ENCODE measurements at regions not wholly inside any gene's neighbourhood (a gene's known extent, or its start where the extent isn't known, plus 50 kb on each side); places are given as distances from the start of the nearest gene placed in this dataset.

DNA sequence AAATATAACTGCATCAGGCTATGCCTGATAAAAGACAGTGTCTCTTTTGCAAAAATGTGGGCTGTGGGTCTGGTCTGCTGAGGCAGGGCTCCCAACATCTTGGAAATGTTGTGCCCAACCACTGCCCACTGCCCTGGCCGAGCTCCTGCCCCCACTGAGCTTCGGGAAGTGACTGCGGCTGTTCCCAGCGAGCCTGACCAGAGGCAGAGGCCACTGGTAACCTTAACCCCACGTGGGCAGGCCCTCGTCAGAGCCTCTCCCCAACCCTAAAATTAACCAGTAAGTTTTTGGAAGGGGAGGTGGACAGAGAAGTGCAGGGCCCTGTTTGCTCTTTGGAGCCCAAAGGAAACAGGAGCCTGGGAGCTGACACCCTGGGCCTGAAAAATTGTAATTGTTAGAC is 225.9 kb downstream of the MAFB start:
- H3K27ac ChIP-seq (ENCODE audit: low read depth, low read length), result no peak overlapping the region
- no peak overlapping the region for H3K4me3 ChIP-seq (ENCODE audit: insufficient read depth, low read length)
- H3K79me2 ChIP-seq (ENCODE audit: insufficient read depth, low read length), result no peaks in the 10 kb centered on the region
- no peak for DNase-seq (ENCODE audit: insufficient read length, low spot score, missing footprints)
- H2AFZ ChIP-seq (ENCODE audit: low read length), result peak overlapping the region; percentile 71
- no peaks in the 10 kb centered on the region for H3K9me3 ChIP-seq (ENCODE audit: low read depth, low read length)
- no peak overlapping the region for H3K4me2 ChIP-seq (ENCODE audit: insufficient read depth, low read length)
- no peaks in the 10 kb centered on the region for H3K27me3 ChIP-seq (ENCODE audit: insufficient read depth, low read length)
- H4K20me1 ChIP-seq (ENCODE audit: insufficient read depth, low read length), result no peaks in the 10 kb centered on the region
- TF ChIP-seq, protein P1, sequence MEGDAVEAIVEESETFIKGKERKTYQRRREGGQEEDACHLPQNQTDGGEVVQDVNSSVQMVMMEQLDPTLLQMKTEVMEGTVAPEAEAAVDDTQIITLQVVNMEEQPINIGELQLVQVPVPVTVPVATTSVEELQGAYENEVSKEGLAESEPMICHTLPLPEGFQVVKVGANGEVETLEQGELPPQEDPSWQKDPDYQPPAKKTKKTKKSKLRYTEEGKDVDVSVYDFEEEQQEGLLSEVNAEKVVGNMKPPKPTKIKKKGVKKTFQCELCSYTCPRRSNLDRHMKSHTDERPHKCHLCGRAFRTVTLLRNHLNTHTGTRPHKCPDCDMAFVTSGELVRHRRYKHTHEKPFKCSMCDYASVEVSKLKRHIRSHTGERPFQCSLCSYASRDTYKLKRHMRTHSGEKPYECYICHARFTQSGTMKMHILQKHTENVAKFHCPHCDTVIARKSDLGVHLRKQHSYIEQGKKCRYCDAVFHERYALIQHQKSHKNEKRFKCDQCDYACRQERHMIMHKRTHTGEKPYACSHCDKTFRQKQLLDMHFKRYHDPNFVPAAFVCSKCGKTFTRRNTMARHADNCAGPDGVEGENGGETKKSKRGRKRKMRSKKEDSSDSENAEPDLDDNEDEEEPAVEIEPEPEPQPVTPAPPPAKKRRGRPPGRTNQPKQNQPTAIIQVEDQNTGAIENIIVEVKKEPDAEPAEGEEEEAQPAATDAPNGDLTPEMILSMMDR (IDR thresholded peaks at IDR 0.05; ENCODE audit: extremely low read depth, low read depth, low read length), result no peak
- H3K4me1 ChIP-seq (ENCODE audit: insufficient read depth, low read length), result no peaks in the 10 kb centered on the region
- no peaks in the 10 kb centered on the region for H3K36me3 ChIP-seq (ENCODE audit: insufficient read depth, low read length)

DNA sequence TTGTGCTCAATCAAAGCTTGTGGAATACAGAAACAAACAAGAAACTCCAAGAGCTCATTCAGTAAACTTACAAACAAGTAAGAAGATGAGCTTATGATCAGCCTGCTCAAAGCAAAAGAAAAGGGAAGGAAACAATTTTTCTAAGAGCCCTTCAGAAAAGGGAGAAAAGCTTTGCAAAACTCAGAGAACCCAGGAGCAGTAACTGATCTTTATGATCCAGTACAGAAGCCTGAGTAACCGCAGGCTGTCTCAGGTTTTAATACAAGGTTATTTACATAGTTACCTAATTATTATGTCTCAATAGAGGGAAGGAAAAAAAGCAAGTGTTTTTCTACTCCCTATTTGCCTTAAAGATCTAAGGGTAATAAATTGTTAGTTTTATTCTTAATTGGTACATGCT is 226.5 kb downstream of the MAFB start:
- Histone ChIP-seq H3K36me3 (ENCODE audit: insufficient read depth, low read length) (no peaks in the 10 kb centered on the region), H3K27ac (ENCODE audit: low read depth, low read length) (no peak overlapping the region), H3K9me3 (ENCODE audit: low read depth, low read length) (no peaks in the 10 kb centered on the region), H3K4me1 (ENCODE audit: insufficient read depth, low read length) (no peaks in the 10 kb centered on the region), H4K20me1 (ENCODE audit: insufficient read depth, low read length) (no peaks in the 10 kb centered on the region), H3K4me3 (ENCODE audit: insufficient read depth, low read length) (no peak overlapping the region), H2AFZ (ENCODE audit: low read length) (no peak overlapping the region), H3K27me3 (ENCODE audit: insufficient read depth, low read length) (no peaks in the 10 kb centered on the region), H3K4me2 (ENCODE audit: insufficient read depth, low read length) (no peak overlapping the region), H3K79me2 (ENCODE audit: insufficient read depth, low read length) (no peaks in the 10 kb centered on the region)
- DNase-seq (ENCODE audit: insufficient read length, low spot score, missing footprints), result no peak
- TF ChIP-seq, protein P1 (IDR thresholded peaks at IDR 0.05; ENCODE audit: extremely low read depth, low read depth, low read length), result no peak

DNA sequence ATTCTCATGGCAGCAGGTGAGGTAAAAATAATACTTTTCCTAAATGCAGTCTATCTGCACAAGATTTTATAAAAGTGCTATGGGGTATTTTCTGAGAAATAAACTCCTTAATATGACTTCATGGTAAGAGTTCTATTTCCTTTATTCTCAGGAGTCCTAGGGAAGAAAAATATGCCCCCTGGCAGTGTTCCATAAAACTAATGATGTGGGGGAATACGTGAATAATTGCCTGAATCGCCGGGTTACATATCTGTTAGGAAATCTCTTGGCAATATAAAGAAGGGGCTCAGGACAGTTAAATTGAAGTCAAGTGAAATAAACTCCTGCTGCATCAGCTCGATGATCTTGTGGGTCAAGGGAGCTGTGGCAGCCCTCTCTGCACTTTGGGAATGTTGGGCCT is 229.7 kb downstream of the MAFB start:
- Histone ChIP-seq H3K36me3 (ENCODE audit: insufficient read depth, low read length) (no peaks in the 10 kb centered on the region), H3K79me2 (ENCODE audit: insufficient read depth, low read length) (no peaks in the 10 kb centered on the region), H3K27ac (ENCODE audit: low read depth, low read length) (no peak overlapping the region), H3K4me3 (ENCODE audit: insufficient read depth, low read length) (no peak overlapping the region), H3K4me1 (ENCODE audit: insufficient read depth, low read length) (no peaks in the 10 kb centered on the region), H3K9me3 (ENCODE audit: low read depth, low read length) (no peaks in the 10 kb centered on the region), H4K20me1 (ENCODE audit: insufficient read depth, low read length) (no peaks in the 10 kb centered on the region), H2AFZ (ENCODE audit: low read length) (no peak overlapping the region), H3K4me2 (ENCODE audit: insufficient read depth, low read length) (no peak overlapping the region), H3K27me3 (ENCODE audit: insufficient read depth, low read length) (no peaks in the 10 kb centered on the region)
- DNase-seq (ENCODE audit: insufficient read length, low spot score, missing footprints), result no peak
- TF ChIP-seq, protein P1 (IDR thresholded peaks at IDR 0.05; ENCODE audit: extremely low read depth, low read depth, low read length), result no peak

DNA sequence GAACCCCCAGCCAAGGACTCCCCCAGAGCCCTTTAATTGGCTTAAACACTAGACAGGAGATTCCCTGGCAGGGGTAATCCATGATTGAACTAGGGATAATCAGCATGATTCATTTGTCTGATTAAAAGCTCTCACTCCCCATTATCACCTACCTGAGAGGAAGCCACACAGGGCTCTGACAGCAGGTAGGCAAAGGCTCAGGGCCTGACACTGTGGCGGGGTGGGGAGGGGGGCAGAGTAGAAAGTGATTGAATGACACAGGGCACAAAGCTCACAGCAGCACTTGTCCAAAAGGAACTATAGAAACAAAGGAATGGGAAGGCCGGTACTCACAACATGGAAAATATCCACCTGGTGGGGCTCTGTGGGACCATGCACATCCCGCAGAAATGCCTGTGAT is 231.6 kb downstream of the MAFB start:
- Histone ChIP-seq H2AFZ (ENCODE audit: low read length) (no peak overlapping the region), H3K27me3 (ENCODE audit: insufficient read depth, low read length) (no peaks in the 10 kb centered on the region), H3K4me1 (ENCODE audit: insufficient read depth, low read length) (no peaks in the 10 kb centered on the region), H3K27ac (ENCODE audit: low read depth, low read length) (no peak overlapping the region), H4K20me1 (ENCODE audit: insufficient read depth, low read length) (no peaks in the 10 kb centered on the region), H3K36me3 (ENCODE audit: insufficient read depth, low read length) (no peaks in the 10 kb centered on the region), H3K9me3 (ENCODE audit: low read depth, low read length) (no peaks in the 10 kb centered on the region), H3K4me3 (ENCODE audit: insufficient read depth, low read length) (no peak overlapping the region), H3K79me2 (ENCODE audit: insufficient read depth, low read length) (no peaks in the 10 kb centered on the region), H3K4me2 (ENCODE audit: insufficient read depth, low read length) (no peak overlapping the region)
- TF ChIP-seq, protein P1 (IDR thresholded peaks at IDR 0.05; ENCODE audit: extremely low read depth, low read depth, low read length), result no peak
- DNase-seq (ENCODE audit: insufficient read length, low spot score, missing footprints), result no peak
